ENCODE measurements at regions not wholly inside any gene's neighbourhood (a gene's known extent, or its start where the extent isn't known, plus 50 kb on each side); places are given as distances from the start of the nearest gene placed in this dataset.

DNA sequence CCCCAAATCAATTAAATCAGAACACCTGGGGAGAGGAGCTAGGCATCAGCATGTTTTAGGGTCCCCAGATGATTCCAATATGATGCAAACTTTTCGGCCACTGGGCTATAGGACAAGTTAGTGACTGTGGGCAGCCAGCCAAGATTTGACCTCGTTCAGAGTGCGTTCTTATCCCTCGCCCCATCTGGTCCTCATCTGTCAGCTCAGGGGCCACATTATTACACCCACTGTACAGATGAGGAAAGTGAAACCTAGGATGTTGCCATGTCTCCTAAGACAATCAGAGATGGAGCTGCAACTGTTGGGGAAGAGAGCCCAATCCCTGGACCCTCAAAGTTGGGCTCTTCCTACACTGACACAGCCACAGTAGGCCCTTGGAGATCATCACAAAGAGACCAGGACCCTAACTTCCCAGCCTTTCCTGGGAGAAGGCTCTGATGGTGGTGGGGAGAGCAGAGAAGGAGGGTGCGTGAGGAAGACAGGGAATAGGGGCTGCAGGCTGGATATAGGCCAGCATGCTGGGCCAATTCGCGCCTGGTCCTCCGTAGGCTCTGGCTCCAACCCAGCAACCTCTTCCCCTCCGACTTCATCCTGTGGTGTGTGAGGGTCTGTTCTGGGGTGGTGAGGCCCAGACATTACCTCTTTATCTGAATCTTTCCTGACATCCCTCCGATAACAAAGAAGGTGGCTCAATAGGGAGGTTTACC is 109.4 kb upstream of the ZMIZ1 start:
- Mint-ChIP-seq H3K27ac (no peak overlapping the region), H3K27me3 (no peaks in the 10 kb centered on the region), H3K36me3 (no peaks in the 10 kb centered on the region)

GRCh38 chr10:78959924-78960285 is 108.9 kb upstream of the ZMIZ1 start:
- H3K27ac Mint-ChIP-seq, result no peak overlapping the region
- H3K36me3 Mint-ChIP-seq, result no peaks in the 10 kb centered on the region
- no peaks in the 10 kb centered on the region for H3K27me3 Mint-ChIP-seq
- no peaks in the 10 kb centered on the region for H3K4me1 Mint-ChIP-seq
- H3K9me3 Mint-ChIP-seq, result no peaks in the 10 kb centered on the region
- no peak overlapping the region for H3K4me3 Mint-ChIP-seq

More for the DNA sequence above, 109.4 kb upstream of the ZMIZ1 start:
- Mint-ChIP-seq H3K4me1 (no peaks in the 10 kb centered on the region), H3K9me3 (no peaks in the 10 kb centered on the region), H3K4me3 (no peak overlapping the region)

GRCh38 chr10:78960316-78960800 is 108.4 kb upstream of the ZMIZ1 start:
- Mint-ChIP-seq H3K4me3 (no peak overlapping the region), H3K27ac (no peak overlapping the region), H3K36me3 (no peaks in the 10 kb centered on the region), H3K9me3 (no peaks in the 10 kb centered on the region), H3K4me1 (no peaks in the 10 kb centered on the region), H3K27me3 (no peaks in the 10 kb centered on the region)

GRCh38 chr10:78961760-78962159 is 107.0 kb upstream of the ZMIZ1 start:
- Mint-ChIP-seq H3K36me3 (no peaks in the 10 kb centered on the region), H3K4me1 (no peaks in the 10 kb centered on the region), H3K27me3 (no peaks in the 10 kb centered on the region), H3K27ac (no peak overlapping the region), H3K9me3 (no peaks in the 10 kb centered on the region), H3K4me3 (no peak overlapping the region)

GRCh38 chr10:78963074-78964034 is 105.4 kb upstream of the ZMIZ1 start:
- no peaks in the 10 kb centered on the region for H3K4me1 Mint-ChIP-seq
- no peak overlapping the region for H3K4me3 Mint-ChIP-seq
- no peaks in the 10 kb centered on the region for H3K27me3 Mint-ChIP-seq
- H3K27ac Mint-ChIP-seq, result no peak overlapping the region
- H3K36me3 Mint-ChIP-seq, result no peaks in the 10 kb centered on the region
- H3K9me3 Mint-ChIP-seq, result no peaks in the 10 kb centered on the region

- H3K9me3 Mint-ChIP-seq, result no peaks in the 10 kb centered on the region
- no peaks in the 10 kb centered on the region for H3K4me1 Mint-ChIP-seq
- no peak overlapping the region for H3K4me3 Mint-ChIP-seq
- H3K27me3 Mint-ChIP-seq, result no peaks in the 10 kb centered on the region
- no peaks in the 10 kb centered on the region for H3K36me3 Mint-ChIP-seq
- no peak overlapping the region for H3K27ac Mint-ChIP-seq
Observed at GRCh38 chr10:78964274-78964951, 104.4 kb upstream of the ZMIZ1 start.

- Mint-ChIP-seq H3K9me3 (no peaks in the 10 kb centered on the region), H3K4me3 (no peak overlapping the region), H3K27ac (no peak overlapping the region), H3K4me1 (no peaks in the 10 kb centered on the region), H3K27me3 (no peaks in the 10 kb centered on the region), H3K36me3 (no peaks in the 10 kb centered on the region)
Observed at GRCh38 chr10:78964952-78965633, 103.7 kb upstream of the ZMIZ1 start.

DNA sequence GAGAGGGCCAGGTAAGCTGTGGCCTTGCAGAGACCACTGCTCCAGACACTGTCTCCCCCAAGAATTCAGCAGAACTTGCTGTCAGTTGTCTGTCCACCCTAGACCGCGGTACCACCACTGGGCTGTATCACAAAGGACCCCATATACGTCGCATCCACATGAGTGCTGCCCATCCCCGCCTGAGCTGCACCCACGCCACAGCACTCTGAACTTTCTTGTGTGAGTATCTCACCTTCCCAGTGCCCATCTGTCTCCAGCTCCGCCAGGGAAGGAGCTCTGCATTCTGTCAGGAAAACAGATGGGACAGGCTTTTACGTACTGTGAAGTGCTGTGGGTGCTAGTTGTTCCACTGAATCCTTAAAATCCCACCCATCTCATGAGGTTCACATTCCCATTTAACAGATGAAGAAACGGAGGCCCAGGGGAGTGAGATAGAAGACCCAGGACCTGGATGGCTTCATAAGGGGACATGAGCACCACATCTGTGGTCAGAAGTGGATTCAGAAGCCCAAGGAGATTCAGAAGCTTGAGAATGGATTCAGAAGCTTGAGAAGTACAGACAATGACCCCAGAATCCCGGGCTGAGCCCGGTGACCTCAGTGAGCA is 102.5 kb upstream of the ZMIZ1 start:
- H3K27me3 Mint-ChIP-seq, result no peaks in the 10 kb centered on the region
- H3K9me3 Mint-ChIP-seq, result no peaks in the 10 kb centered on the region
- H3K4me1 Mint-ChIP-seq, result no peaks in the 10 kb centered on the region
- no peaks in the 10 kb centered on the region for H3K36me3 Mint-ChIP-seq
- H3K27ac Mint-ChIP-seq, result no peak overlapping the region
- no peak overlapping the region for H3K4me3 Mint-ChIP-seq

DNA sequence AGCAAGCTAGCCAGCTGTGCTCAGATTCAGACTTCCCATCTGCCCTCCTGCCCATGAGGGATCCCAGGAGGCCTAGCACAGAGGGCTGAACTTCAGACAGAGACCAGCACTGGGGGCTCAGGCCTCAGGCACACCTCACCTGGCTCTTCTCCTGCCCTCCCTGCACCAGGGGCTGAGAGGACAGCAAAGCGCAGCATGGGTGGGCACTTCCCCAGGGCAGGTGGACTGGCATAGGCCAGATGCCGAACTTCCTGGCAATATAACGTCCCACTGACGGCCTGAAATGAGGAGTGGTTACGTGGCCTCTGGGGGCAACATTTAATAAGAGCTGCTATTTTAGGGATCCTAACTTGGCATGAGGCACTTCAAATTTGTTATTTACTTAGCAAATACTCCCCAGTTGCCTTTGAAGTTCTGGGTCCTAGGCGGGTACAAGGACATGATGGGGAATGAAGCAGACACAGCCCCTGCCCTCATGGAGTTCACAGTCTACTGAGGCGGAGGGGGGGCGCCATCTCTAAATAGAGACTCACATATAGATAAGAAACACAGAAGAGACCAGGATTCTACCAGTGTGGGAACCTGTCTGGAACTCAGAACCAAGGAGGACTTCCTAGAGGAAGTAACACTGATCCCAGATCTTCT is 101.8 kb upstream of the ZMIZ1 start:
- no peak overlapping the region for H3K4me3 Mint-ChIP-seq
- no peaks in the 10 kb centered on the region for H3K9me3 Mint-ChIP-seq
- H3K27me3 Mint-ChIP-seq, result no peaks in the 10 kb centered on the region
- no peaks in the 10 kb centered on the region for H3K4me1 Mint-ChIP-seq
- no peaks in the 10 kb centered on the region for H3K36me3 Mint-ChIP-seq
- no peak overlapping the region for H3K27ac Mint-ChIP-seq

- Mint-ChIP-seq H3K4me1 (peaks cover 6% of the 10 kb centered on the region), H3K27ac (no peak overlapping the region), H3K36me3 (no peaks in the 10 kb centered on the region), H3K4me3 (no peak overlapping the region), H3K27me3 (no peaks in the 10 kb centered on the region), H3K9me3 (no peaks in the 10 kb centered on the region)
Observed at GRCh38 chr10:78968300-78968942, 100.3 kb upstream of the ZMIZ1 start.

GRCh38 chr10:78968943-78969342 is 99.8 kb upstream of the ZMIZ1 start:
- Mint-ChIP-seq H3K9me3 (no peaks in the 10 kb centered on the region), H3K36me3 (no peaks in the 10 kb centered on the region), H3K4me1 (peaks cover 6% of the 10 kb centered on the region), H3K27ac (no peak overlapping the region), H3K27me3 (no peaks in the 10 kb centered on the region), H3K4me3 (no peak overlapping the region)

- Mint-ChIP-seq H3K27me3 (no peaks in the 10 kb centered on the region), H3K4me1 (peaks cover 13% of the 10 kb centered on the region), H3K27ac (no peak overlapping the region), H3K4me3 (no peak overlapping the region), H3K36me3 (no peaks in the 10 kb centered on the region), H3K9me3 (no peaks in the 10 kb centered on the region)
Observed at GRCh38 chr10:78969719-78970118, 99.0 kb upstream of the ZMIZ1 start.

- peaks cover 18% of the 10 kb centered on the region for H3K4me1 Mint-ChIP-seq
- H3K36me3 Mint-ChIP-seq, result no peaks in the 10 kb centered on the region
- no peaks in the 10 kb centered on the region for H3K27me3 Mint-ChIP-seq
- no peak overlapping the region for H3K4me3 Mint-ChIP-seq
- no peak overlapping the region for H3K27ac Mint-ChIP-seq
- no peaks in the 10 kb centered on the region for H3K9me3 Mint-ChIP-seq
Observed at GRCh38 chr10:78970261-78970660, 98.5 kb upstream of the ZMIZ1 start.

- H3K27me3 Mint-ChIP-seq, result no peaks in the 10 kb centered on the region
- H3K9me3 Mint-ChIP-seq, result no peaks in the 10 kb centered on the region
- peaks cover 27% of the 10 kb centered on the region for H3K4me1 Mint-ChIP-seq
- H3K27ac Mint-ChIP-seq, result no peak overlapping the region
- H3K36me3 Mint-ChIP-seq, result no peaks in the 10 kb centered on the region
- no peak overlapping the region for H3K4me3 Mint-ChIP-seq
Observed at GRCh38 chr10:78971094-78971682, 97.6 kb upstream of the ZMIZ1 start.

All from activated naive CD4-positive, alpha-beta T cell treated with anti-CD3 and anti-CD28 coated beads, Interleukin-2, amount 50 U/mL, for 24 hours (primary cell).